PC-3 (cell line): ENCODE measurements at regions not wholly inside any gene's neighbourhood (a gene's known extent, or its start where the extent isn't known, plus 50 kb on each side); places are given as distances from the start of the nearest gene placed in this dataset.

Experiments
- ATAC-seq: fragments of 200-7000 bp; cut with Tn5 transposase; 2 replicates; pipeline ENCODE4 v1.9.1; 2020; ENCODE audit warnings: mild to moderate bottlenecking, moderate library complexity
- BruUV-seq: library from RNA; stranded (reverse); fragments of 400-500 nt; replicated peaks from 2 replicates; lab custom pipeline; 2021; lab: Mats Ljungman, UMichigan
- CTCF ChIA-PET: fragments of 300-600 bp; sonication (Branson Sonifier 250); formaldehyde crosslinking; loops from one replicate; lab custom pipeline; 2022; ENCODE audit warnings: antibody characterized with exemption; lab: Charles Lee
- POLR2A ChIA-PET: fragments of 300-600 bp; sonication (Branson Sonifier 250); formaldehyde crosslinking; loops from one replicate; lab custom pipeline; 2022; ENCODE audit warnings: antibody characterized with exemption; ENCODE audit not compliant: unreplicated experiment; lab: Charles Lee
- DNase-seq: peaks from one replicate; pipeline ENCODE4 v3.0.0-alpha.2; 2015
- H2AFZ ChIP-seq: fragments of 300-600 bp; sonication (generic); 2 replicates; pipeline ENCODE4 v1.6.0; 2016; ENCODE audit warnings: antibody characterized with exemption, low read length
- H3F3A ChIP-seq: fragments of 300-600 bp; sonication (generic); one replicate; pipeline ENCODE4 v1.6.0; 2017; ENCODE audit warnings: antibody characterized with exemption, low read length, control low read depth, mild to moderate bottlenecking; ENCODE audit not compliant: unreplicated experiment
- H3K27ac ChIP-seq: fragments of 300-600 bp; sonication (generic); 2 replicates; pipeline ENCODE4 v1.5.1; 2016; ENCODE audit warnings: mild to moderate bottlenecking, low read length
- H3K27me3 ChIP-seq: fragments of 300-600 bp; sonication (generic); 2 replicates; pipeline ENCODE4 v1.6.1; 2016; ENCODE audit warnings: low read length, mixed read lengths
- H3K36me3 ChIP-seq: fragments of 300-600 bp; sonication (generic); 2 replicates; pipeline ENCODE4 v1.6.1; 2016; ENCODE audit warnings: low read depth, mixed run types, low read length, mixed read lengths
- H3K4me1 ChIP-seq: fragments of 300-600 bp; sonication (generic); 2 replicates; pipeline ENCODE4 v1.5.1; 2016; ENCODE audit warnings: low read length; ENCODE audit not compliant: insufficient read depth
- H3K4me2 ChIP-seq: fragments of 300-600 bp; sonication (generic); 2 replicates; pipeline ENCODE4 v1.6.0; 2016; ENCODE audit warnings: low read length
- H3K4me3 ChIP-seq: fragments of 300-600 bp; sonication (generic); 2 replicates; pipeline ENCODE4 v1.5.1; 2016; ENCODE audit warnings: mild to moderate bottlenecking, low read length, mixed read lengths
- H3K79me2 ChIP-seq: fragments of 300-600 bp; sonication (generic); 2 replicates; pipeline ENCODE4 v1.6.1; 2017; ENCODE audit warnings: low read length, mixed read lengths
- H3K9ac ChIP-seq: fragments of 300-600 bp; sonication (generic); 2 replicates; pipeline ENCODE4 v1.6.0; 2016; ENCODE audit warnings: mild to moderate bottlenecking, low read length
- H3K9me2 ChIP-seq: fragments of 300-600 bp; sonication (generic); replicated peaks from 2 replicates; pipeline ENCODE4 v1.6.1; 2016; ENCODE audit warnings: mixed run types, low read length, mixed read lengths
- H3K9me3 ChIP-seq: fragments of 300-600 bp; sonication (generic); 2 replicates; pipeline ENCODE4 v1.6.1; 2016; ENCODE audit warnings: low read length, mixed read lengths
- H4K20me1 ChIP-seq: fragments of 300-600 bp; sonication (generic); 2 replicates; pipeline ENCODE4 v1.6.1; 2016; ENCODE audit warnings: low read length, mixed read lengths
- CTCF ChIP-seq: fragments of 300-600 bp; sonication (generic); conservative IDR thresholded peaks from 2 replicates; pipeline ENCODE4 v1.5.1; 2017; ENCODE audit warnings: antibody characterized with exemption, low read depth, mild to moderate bottlenecking, low read length
- EZH2 ChIP-seq: fragments of 300-600 bp; sonication (generic); IDR thresholded peaks from one replicate; pipeline ENCODE4 v1.6.1; 2017; ENCODE audit warnings: antibody characterized with exemption, mild to moderate bottlenecking, low read length; ENCODE audit not compliant: unreplicated experiment
- EZH2phosphoT487 ChIP-seq: fragments of 300-600 bp; sonication (generic); IDR thresholded peaks from 2 replicates; pipeline ENCODE4 v1.6.1; 2018; ENCODE audit warnings: mild to moderate bottlenecking, antibody characterized with exemption, low read length, borderline replicate concordance
- intact Hi-C: fragments of 100-400 bp; cut with micrococcal nuclease; formaldehyde crosslinking; loops from 2 replicates; pipeline ENCODE4 v1.9.0; 2023

- Histone ChIP-seq H3K9ac (no peak overlapping the region), H3K4me2 (no peak overlapping the region), H3K79me2 (no peaks in the 10 kb centered on the region), H3K9me3 (no peaks in the 10 kb centered on the region), H3K9me2 (no peaks in the 10 kb centered on the region), H3K27ac (no peak overlapping the region), H2AFZ (no peak overlapping the region), H3K36me3 (no peaks in the 10 kb centered on the region), H3F3A (no peaks in the 10 kb centered on the region), H3K4me1 (no peaks in the 10 kb centered on the region), H3K4me3 (no peak overlapping the region), H3K27me3 (no peaks in the 10 kb centered on the region), H4K20me1 (no peaks in the 10 kb centered on the region)
- ATAC-seq (no peak), DNase-seq (no peak)
- ChIA-PET CTCF (no interaction called here), POLR2A (no interaction called here)
- intact Hi-C loops: no loop called here
- no TSS peak for BruUV-seq
- no peak for TF ChIP-seq EZH2
- no peak for TF ChIP-seq EZH2phosphoT487
- TF ChIP-seq CTCF: no peak
These were observed 133.7 kb upstream of the MAP1B start for GRCh38 chr5:71973563-71973962.

- no peak overlapping the region for H3K4me3 ChIP-seq
- H4K20me1 ChIP-seq: no peaks in the 10 kb centered on the region
- DNase-seq (no peak), ATAC-seq (no peak)
- no peaks in the 10 kb centered on the region for H3K9me2 ChIP-seq
- POLR2A ChIA-PET: no interaction called here
- H3K4me1 ChIP-seq: no peaks in the 10 kb centered on the region
- TF ChIP-seq EZH2phosphoT487: no peak
- TF ChIP-seq CTCF: no peak
- TF ChIP-seq EZH2: no peak
- H3K9ac ChIP-seq: no peak overlapping the region
- no peak overlapping the region for H3K27ac ChIP-seq
- no peaks in the 10 kb centered on the region for H3K9me3 ChIP-seq
- intact Hi-C loops: no loop called here
- no peak overlapping the region for H3K4me2 ChIP-seq
- CTCF ChIA-PET: no interaction called here
- H3K79me2 ChIP-seq: no peaks in the 10 kb centered on the region
- no peaks in the 10 kb centered on the region for H3F3A ChIP-seq
- no peaks in the 10 kb centered on the region for H3K27me3 ChIP-seq
- H3K36me3 ChIP-seq: no peaks in the 10 kb centered on the region
- BruUV-seq: no TSS peak
- no peak overlapping the region for H2AFZ ChIP-seq
These were observed 133.1 kb upstream of the MAP1B start for GRCh38 chr5:71974165-71974564.

GRCh38 chr5:71974622-71975021 is 132.7 kb upstream of the MAP1B start:
- H3F3A ChIP-seq: no peaks in the 10 kb centered on the region
- H3K36me3 ChIP-seq: no peaks in the 10 kb centered on the region
- H3K79me2 ChIP-seq: no peaks in the 10 kb centered on the region
- no peaks in the 10 kb centered on the region for H3K9me2 ChIP-seq
- no peaks in the 10 kb centered on the region for H3K9me3 ChIP-seq
- H3K9ac ChIP-seq: no peak overlapping the region
- H2AFZ ChIP-seq: no peak overlapping the region
- H4K20me1 ChIP-seq: no peaks in the 10 kb centered on the region
- intact Hi-C loops: no loop called here
- no peaks in the 10 kb centered on the region for H3K27me3 ChIP-seq
- ATAC-seq: peak; percentile 62
- peak; percentile 37 for DNase-seq
- TF ChIP-seq EZH2: no peak
- H3K4me1 ChIP-seq: no peaks in the 10 kb centered on the region
- no peak overlapping the region for H3K27ac ChIP-seq
- no peak overlapping the region for H3K4me3 ChIP-seq
- ChIA-PET CTCF (no interaction called here), POLR2A (no interaction called here)
- BruUV-seq: no TSS peak
- H3K4me2 ChIP-seq: no peak overlapping the region
